ENCODE measurements at regions not wholly inside any gene's neighbourhood (a gene's known extent, or its start where the extent isn't known, plus 50 kb on each side); places are given as distances from the start of the nearest gene placed in this dataset.

GRCh38 chr2:239512054-239512453 is 111.2 kb upstream of the HDAC4 start:
- DNase-seq (ENCODE audit: extremely low read depth, low read depth): no peak
- TF ChIP-seq CTCF (IDR thresholded peaks at IDR 0.05; ENCODE audit: low read depth, low read length): no peak

DNA sequence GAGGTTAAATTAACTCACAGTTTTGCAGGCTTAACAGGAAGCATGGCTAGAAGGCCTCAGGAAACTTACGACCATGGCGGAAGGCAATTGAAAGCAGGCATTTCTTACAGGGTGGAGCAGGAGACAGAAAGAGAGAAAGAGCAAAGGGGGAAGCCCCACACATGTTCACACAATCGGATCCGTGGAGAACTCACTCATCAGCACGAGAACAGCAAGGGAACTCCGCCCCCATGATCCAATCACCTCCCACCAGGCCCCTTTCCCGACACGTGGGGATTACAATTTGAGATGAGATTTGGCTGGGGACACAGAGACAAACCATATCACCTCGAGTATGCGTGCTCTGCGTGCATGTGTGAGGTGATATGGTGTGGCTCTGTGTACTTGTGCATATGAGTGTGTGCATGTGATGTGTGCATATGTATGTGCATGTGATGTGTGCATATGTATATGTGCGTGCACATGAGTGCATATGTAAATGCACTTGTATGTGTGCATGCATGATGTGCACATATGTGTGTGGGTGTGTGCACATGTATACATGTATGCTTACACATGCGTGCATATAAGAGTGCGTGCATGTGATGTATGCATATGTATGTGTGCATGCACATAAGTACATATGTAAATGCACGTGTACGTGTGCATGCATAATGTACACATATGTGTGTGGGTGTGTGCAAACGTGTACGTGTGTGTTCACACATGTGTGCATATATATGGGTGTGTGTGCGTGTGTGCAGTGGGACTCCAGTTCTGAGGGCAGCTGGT is 108.7 kb upstream of the HDAC4 start:
- DNase-seq (ENCODE audit: extremely low read depth, low read depth): no peak
- no peak for TF ChIP-seq CTCF (IDR thresholded peaks at IDR 0.05; ENCODE audit: low read depth, low read length)

GRCh38 chr2:239508261-239508660 is 107.4 kb upstream of the HDAC4 start:
- TF ChIP-seq CTCF (IDR thresholded peaks at IDR 0.05; ENCODE audit: low read depth, low read length): no peak
- no peak for DNase-seq (ENCODE audit: extremely low read depth, low read depth)

- TF ChIP-seq CTCF (IDR thresholded peaks at IDR 0.05; ENCODE audit: low read depth, low read length): no peak
- DNase-seq (ENCODE audit: extremely low read depth, low read depth): no peak
Measured at GRCh38 chr2:239507576-239508258, 106.9 kb upstream of the HDAC4 start.

GRCh38 chr2:239506961-239507360 is 106.1 kb upstream of the HDAC4 start:
- TF ChIP-seq CTCF (IDR thresholded peaks at IDR 0.05; ENCODE audit: low read depth, low read length): no peak
- no peak for DNase-seq (ENCODE audit: extremely low read depth, low read depth)

DNA sequence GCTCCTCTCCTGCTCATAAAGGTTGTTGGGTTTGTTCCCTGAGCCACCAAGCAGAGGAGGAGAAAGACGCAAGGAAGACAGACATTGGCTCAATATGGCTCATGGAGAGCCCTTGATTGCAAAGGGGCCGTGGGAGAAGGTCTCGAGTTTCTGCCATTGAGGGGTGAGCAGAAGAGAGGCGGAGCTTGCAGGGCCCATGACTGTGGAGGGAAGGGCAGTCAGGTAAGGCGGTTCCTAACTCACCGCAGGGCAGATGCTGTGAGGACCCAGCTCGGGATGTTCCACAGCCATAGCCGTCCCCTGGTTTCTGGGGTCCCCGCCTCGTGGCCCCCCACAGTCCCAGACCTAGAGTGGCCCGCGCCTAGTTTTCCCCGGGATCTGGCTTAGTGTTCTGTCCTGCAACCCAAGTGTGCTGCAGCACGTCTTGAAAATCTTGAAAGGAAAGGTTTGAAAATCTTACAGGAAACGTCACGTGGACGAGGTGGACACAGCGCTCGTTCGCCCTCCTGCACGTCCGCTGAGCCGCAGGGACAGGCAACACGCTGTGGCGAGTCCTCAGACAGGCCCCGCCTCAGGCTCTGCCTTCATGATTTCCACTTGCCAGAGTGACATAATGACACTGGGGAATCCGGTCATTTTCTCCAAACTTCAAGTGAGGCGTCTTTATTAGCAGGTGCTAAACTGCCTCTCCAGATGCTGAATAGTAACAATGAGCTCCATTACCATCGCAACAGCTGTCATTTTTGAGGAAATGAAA is 105.5 kb upstream of the HDAC4 start:
- DNase-seq (ENCODE audit: extremely low read depth, low read depth): no peak

More for the DNA sequence above, 105.5 kb upstream of the HDAC4 start:
- no peak for TF ChIP-seq CTCF (IDR thresholded peaks at IDR 0.05; ENCODE audit: low read depth, low read length)
